ENCODE measurements at regions not wholly inside any gene's neighbourhood (a gene's known extent, or its start where the extent isn't known, plus 50 kb on each side); places are given as distances from the start of the nearest gene placed in this dataset.

DNA sequence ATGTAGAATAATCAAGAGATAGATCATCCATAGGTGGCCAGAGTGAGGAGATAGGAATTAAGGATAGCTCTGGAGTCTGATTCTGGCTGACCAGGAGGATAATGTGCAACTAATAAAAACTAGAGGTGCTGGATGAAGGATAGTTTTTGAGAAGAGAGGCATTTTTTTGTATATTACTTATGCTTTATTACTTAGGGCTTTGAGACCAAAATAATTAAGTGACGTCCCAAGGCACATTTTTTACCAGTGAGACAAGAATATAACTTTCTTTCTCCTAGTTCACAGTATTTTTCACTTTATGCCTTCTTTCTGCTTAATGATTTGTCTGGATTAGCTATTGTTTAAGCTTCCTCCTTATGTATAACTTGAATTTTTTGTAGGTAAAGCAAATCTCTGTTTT, 756.6 kb downstream of the TSN start:
- no peak for DNase-seq

DNA sequence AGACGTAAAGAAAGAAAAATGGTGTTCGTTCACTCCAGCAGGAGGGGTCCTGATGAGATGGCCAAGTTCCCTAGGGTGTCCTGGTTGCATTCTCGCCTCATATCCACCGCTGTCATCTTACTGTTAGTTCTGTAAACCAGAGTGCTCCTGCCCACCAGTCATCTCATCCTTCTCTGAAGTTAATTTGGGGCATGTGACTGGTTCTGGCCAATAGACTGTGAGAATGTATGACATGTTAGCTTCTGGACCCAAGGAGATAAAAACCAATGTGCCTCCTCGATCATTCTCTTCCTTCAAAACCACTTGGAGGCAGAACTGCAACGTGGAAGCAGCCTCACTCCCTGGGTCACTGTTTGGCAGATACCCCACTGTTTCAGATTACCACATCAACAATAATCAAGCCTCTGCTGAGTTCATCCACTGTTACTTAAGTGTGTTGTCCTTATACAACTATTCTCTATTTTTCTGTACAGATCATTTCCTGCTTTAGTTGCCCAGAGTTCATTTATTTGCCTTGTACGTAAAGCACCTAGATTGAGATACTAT, 759.1 kb downstream of the TSN start:
- no peak for DNase-seq

DNA sequence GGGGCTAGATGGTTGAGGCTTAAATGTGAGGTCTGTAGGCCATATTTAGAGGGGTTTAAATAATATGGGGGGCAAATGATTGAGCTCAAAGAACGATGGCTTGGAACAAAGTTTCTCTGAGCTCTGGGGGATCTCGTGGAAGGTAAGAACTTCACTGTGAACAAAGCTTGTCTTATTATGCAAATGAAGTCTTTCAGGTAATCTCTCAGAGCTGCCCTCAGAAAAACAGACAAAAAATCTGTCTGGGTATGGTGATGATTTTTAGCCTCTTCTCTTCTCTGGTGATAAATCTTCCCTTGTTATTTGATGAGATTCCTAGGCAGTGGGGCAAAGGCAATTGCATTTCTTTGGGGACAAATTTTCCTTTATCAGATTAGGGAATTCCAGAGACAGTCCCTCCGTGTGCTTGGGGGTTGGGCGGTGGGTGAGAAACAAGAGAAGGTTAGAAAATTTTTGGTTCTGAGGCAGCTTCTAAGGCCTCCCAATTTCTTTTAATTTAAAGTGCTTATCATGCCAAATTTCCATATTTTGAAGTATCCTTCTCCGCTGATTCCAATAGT, 760.4 kb downstream of the TSN start:
- no peak for DNase-seq

DNA sequence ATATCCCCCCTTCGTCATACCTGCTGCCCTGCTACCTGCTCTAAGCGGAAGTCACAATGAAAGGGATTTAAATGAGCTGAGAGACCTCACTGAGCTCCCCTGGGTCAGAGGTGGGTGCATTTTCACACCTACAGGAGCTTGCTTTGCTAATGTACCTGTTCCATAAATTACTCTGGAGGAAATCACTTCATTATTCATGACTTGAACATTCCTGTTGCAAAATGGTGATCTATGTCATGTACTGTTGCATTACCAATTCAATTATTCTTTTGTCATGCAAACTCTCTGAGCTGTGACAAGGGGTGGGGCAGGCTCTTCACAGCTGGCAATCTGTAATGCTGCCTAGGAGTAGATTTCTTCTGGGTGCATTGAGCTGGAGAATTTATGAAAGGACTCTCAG, 761.3 kb downstream of the TSN start:
- DNase-seq: no peak

DNA sequence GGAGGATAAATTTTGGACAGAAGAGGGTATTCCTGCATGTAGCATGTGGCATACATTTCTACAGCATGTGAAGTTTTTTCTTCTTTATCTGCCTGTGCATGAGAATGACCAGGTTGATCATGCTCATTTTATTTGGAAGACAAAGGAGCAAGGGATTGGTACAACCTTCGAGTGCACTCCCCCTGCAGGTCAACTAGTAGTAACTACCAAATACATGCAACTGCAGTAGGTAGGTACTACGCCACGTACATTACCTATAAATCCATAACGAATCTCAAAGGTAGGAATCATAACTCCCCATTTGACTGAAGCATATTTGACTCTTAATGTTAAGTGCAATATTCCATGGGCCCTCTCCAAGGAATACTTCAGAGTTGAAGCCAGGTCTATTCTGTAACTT, 763.9 kb downstream of the TSN start:
- DNase-seq: no peak

DNA sequence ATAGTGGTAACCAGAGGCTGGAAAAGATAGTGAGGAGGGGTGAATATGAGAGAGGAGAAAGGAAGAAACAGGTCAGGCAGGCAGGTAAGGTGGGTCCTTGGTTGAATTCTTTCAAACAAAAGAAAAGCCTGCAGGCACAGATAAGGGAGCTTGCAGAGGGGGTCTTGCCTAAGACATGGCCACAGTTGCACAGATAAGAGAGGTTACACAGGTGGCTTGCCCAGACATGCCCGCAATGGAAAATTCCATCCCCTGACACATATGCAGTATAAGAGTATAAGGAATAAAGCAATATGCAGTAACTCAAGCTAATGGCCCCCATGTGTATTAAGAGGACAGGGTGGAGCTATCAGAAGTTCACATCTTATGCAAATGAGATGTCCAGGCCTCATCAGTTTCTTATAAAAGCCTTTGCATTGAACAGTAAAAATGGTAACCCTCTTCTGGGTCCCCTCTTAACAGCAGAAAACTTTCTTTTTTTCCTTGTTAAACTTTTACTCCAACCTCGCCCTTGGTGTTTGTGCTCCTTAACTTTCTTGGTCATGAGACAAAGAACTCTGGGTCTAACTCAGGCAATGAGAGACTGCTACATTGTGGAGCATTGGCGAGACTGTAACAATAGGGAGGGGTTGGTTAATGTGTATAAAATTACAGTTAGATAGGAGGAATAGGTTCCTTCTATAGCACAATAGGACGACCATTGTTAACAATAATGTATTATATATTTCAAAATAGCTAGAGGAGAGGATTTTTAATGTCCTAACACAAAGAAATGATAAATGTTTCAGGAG, 764.6 kb downstream of the TSN start:
- DNase-seq: no peak

DNA sequence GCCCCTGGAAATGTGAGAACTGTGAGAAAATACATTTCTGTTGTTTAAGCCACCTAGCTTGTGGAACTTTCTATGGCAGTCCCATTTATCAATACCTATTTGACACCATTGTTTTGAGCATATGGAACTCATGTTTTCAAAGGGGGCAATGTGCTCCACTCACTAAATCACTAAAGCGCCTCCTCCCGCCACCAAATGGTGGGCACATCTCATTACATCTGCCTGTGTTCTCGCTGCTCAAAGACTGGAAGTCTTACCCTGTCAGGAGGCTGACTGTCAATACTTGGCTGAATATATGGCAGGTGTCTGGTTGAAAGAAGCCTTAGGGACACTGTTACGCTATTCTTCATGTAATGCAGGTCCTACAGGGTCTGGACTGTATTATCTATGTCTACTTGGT, 767.7 kb downstream of the TSN start:
- DNase-seq: no peak

DNA sequence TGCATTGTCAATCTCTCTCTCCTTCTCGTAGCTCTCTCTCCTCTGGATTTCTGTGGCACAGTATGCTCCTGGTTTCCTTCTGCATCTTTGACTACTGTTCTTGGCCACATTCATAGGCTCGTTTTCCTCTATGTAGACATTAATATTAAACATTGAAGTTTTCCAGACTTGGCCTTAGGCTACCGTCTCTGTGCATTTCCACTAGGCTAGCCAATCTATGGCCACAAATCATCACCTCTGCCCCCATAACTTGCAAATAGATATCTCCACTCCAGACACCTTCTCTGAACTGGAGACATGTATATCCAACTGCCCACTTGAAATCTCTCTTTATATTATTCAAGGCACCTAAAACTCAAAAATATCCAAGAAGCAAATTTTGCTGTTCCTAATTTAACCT, 768.5 kb downstream of the TSN start:
- no peak for DNase-seq

DNA sequence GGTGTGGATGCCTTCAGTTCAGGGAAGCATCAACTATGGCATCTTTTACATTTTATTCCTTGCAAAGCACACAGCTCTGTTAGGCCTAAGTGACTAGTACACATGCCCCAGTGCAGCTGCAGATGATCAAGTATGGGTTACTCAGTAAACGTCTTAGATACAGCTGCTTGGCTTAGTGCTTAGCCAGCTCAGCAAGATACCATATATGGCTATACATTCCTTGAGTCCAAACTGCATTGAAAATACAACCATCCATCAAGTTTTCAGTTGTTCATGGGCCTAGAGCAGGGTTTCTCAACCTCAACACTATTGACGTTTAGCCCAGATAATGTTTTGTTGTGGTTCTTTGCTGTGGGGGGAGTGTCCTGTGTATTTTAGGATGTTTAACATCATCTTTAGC, 769.9 kb downstream of the TSN start:
- DNase-seq: no peak

DNA sequence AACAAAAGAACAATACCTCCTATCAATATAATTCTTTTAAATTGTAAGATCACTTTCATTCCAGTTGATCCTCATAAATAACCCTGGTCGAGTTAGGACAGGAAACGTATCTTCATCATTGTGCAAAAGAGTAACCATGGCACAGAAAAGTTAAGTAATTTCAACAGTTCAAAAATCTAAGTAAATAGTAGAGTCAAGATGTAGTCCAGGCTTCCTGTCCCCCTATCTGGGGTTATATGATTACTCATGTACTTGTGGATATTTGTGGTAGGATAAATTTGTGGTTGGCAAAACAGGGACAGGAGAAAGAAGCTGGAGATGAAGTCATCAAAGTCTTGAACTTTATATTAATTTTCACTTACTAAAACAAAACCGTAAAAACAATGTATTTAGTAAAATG, 772.6 kb downstream of the TSN start:
- no peak for DNase-seq

DNA sequence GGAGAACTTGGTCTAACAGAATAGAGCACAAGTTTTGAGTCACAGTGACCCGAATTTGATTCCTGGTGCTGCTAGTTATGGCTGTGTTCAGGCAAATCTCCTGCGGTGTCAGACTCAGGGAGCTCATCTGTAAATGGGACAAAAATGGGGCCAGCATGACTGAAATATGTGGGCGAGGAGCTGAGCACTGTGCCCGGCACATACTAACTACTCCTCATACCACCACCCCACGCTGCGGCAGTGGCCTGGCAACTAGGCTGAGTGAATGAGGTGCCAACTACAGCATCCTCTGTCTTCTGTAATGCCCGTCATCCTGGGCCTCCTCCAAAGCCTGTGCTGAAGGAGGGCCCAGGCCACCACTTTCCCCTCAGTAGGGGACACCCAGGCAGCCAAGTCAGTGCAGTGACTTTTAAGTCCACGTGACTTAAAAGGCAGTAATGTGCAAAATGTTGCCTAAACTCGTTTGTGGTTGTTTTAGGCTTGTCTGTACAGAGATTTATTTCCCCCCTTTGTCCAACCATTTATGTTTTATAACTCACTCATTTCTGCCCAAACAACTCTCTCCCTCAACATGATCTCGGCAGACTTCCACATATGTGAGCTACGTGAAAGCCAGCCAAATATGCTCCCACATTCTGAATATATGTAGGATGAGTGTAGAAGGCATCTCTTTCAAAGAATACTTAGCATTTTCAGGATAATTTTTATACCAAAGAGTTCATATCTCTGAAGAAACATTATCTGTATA, 773.7 kb downstream of the TSN start:
- no peak for DNase-seq

DNA sequence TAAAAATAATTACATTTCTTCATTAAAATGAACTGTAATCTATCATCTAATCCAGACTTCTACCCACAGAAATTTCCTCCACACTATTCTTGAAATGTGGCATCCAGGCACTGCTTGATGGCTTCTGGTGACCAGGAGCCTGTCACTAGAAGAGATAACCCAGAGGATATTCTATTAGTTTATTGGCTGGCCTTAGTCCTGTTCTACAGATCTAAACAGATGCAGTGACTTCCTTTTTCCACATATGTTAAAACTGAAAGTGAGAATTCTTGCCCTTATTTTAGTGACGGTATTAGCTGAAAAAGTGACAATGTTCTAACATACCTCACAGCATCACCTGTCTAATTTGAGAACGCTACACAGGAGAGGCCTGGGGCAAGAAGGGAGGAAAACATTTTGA, 775.4 kb downstream of the TSN start:
- DNase-seq: no peak

DNA sequence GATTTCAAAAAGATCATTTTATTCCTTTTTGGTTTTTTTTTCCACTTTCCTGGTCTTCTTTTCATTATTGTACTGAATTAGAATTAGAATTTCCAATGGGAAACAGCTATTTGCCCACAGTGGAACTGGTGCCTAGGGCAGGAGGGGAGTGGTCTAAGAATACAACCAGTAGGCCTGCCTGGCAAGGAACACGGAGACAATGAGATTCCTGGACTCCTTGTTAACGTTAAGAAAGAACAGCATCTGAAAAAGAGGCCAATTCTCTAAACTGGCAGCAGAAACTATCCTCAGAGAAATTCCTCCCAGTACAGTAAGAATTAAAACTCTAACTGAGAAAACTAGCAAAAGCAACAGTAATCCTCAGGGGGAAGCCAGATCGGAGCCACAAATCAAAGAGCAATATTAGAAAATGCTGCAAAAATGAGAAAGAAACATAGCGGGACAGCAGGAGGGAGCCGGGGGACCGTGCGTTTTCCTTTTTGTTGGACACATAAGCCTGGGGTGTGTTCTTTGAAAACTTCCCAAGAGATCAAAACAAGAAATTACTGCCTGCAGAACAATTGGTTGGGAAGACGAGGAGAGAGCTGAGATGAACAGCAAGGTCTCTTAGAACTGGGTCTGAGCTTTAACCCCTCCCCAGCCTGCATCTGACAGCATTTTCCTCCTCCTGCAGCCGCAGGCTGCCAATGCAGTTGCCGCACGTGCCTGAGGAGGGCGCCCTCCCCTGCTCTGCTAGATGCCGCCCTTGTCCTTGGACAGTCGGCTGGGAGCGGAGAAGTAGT, 776.0 kb downstream of the TSN start:
- no peak for DNase-seq

DNA sequence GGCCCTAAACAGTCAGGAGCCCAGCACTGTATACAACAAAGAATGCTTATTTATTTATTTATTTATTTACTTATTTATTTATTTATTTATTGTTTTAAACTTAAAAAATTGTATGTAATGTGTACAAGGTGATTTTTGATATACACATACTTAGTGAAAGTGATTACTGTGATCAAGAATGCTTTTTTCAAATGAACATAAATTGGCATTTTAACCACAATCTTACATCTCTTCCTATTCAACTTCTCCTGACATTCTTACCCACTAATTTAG, 776.6 kb downstream of the TSN start:
- DNase-seq: no peak

DNA sequence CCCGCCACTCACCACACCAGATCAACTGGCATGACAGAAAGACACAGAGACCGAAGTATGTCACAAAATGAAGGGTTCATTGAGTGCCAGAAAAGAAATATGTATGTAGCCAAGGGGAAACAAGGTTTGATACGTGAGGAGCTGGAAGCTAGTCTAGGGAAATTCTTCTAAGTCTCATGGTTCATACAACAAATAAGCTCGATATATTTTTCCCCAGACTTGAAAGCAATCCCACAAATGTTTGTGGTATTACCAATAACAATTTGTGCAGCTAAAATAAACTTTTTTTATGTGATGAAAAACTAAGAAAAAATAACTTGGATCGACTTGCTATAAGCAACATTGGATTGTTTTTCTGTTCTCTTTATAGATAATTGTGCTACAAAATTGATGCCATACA, 777.0 kb downstream of the TSN start:
- DNase-seq: no peak

DNA sequence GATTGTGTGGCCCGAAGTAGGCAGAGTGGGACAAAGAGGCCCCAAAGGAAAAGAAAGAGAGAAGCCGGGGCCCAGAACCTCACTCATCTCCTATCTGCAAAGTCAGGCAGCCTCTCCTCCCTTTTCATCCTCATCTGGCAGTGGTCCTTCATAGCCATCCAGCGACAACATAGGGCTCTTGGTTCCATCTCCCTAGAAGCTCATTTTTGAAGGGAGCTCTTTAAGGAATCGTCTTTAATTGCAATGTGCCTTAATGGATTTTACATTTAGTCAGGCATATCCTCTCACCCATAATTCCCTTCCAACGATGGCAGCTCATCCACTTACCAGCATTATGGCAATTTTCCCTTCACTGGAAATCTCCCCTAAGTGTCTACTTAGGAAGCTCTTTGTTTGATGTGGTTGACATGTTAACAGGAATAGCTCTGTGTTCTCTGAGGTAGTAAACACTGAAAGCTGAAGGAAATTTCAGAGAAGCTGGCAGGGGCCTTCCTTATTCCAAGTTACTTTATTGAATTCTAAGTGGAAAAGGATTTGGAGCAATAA, 780.6 kb downstream of the TSN start:
- DNase-seq: no peak

DNA sequence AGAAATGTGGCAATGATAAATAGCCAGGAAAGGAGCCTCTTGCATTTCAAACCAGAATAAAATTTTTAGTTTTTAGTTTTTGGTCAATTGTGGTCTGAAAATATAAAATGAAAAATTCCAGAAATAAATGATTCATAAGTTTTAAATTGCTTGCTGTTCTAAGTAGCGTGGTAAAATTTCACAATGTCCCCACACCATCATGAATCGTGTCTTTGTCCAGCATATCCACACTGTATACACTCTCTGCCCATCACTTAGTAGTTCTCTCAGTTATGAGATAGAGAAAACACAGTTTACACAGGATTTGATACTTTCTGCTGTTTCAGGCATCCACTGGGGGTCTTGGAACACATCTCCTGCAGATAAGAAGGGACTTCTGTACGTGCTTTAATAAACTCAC, 783.9 kb downstream of the TSN start:
- DNase-seq: no peak

DNA sequence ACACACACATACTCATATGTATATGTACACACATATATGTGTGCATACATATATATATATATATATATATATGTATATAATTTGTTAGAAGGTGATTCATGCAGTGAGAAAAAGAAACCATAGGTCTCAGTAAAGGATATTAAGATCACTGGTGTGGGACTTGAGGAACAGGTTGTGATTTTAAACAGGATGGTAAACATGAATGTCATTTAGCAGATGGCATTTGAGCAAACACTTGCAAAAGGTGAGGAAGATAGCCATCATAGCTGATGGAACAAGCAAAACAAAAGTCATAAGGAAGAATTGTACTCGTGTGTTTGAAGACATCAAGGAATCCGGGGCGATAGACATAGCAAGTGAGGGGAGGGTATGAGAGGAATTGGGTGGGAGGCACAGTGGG, 784.5 kb downstream of the TSN start:
- no peak for DNase-seq

DNA sequence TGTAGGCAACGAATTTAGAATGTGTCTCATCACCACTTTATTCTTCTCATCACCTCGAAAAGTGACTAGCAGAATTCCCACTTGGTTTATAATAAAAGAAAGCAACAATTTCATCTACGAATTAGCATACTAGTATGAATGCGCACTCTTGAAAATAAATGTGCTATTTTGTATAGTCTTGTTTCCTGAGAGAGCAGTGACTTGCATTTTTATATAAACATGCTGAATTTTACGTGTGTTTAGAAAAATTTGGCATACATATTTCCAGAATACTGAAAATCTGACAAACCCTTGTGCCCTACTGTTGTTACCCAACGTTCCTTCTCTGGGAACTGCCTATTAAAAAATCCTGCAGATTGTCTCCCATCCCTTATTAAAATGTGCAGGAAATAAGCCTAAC, 786.8 kb downstream of the TSN start:
- no peak for DNase-seq

DNA sequence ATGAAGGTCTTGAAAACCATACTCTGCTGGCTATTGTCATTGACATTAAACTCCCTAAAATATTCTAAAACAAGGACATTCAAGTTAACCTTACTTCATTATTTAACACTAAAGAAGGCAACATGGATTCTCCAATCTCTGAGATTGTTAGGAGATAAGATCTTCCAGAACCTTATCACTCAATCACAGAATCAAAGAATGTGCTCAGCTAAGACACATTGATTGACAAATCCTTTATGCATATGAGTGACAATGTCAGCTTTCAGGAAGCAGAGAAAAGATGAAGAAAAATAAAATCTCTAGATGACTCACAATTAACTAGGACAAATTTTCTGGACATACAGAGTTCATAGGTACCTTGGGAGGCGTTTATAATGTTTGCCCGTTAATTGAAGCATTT, 787.2 kb downstream of the TSN start:
- DNase-seq: no peak

DNA sequence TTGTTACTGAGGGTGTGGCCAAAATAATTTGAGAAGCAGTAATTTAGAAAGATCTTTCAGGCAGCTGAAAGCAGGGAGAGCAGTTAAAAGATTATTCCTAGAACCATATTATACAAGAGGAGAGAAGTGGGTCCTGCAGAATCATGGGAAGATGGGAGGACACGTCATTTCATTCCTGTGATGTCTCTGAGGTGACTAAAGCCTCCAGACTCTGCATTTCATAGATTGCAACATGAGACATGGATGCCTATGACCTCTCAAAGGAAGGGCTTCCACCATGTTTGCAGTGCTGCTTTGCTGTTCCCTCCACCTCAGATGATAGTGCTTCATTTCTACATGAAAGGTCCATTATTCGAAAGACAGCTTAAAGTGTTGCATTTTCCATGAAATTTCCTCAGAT, 788.4 kb downstream of the TSN start:
- DNase-seq: no peak

DNA sequence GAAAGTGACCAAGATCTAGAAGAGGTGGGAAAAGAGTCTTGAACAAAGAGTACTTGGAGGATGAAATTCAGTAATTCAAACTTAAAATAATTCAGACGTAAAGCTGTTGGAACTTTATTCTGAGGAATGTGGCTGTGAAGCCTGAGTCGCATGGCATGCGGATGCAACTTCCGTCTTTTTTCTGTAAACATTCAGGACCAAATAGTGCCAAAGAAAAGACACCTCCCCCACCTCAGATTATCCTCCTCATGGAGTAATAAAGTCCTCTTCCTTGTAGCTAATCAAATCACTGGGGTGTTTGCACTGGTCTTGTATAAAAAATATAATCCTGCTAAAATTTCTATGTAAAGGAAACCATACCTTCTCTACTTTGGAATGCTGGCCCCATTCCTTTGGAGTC, 790.4 kb downstream of the TSN start:
- DNase-seq: no peak

DNA sequence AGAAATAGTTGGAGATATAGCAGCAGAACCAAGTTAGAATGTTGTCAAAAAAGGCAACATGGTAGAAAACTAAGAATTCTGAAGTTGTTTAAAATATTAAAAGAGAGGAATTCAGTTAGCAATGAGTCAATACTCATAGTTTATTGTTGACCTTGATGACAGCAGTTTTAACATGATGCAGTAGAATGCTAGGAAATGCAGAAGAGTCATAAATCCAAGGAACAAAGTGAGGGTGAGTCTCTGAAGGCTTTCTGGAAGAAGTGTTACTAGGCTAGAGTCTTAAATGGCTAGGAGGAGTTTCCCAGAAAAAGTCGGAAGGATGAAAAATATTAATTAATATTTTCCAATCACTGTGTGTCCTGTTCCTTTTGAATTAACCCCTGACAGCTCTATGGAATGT, 807.3 kb downstream of the TSN start:
- DNase-seq: no peak

Data from right kidney (tissue), 1 donor.